ENCODE measurements at regions not wholly inside any gene's neighbourhood (a gene's known extent, or its start where the extent isn't known, plus 50 kb on each side); places are given as distances from the start of the nearest gene placed in this dataset.

DNA sequence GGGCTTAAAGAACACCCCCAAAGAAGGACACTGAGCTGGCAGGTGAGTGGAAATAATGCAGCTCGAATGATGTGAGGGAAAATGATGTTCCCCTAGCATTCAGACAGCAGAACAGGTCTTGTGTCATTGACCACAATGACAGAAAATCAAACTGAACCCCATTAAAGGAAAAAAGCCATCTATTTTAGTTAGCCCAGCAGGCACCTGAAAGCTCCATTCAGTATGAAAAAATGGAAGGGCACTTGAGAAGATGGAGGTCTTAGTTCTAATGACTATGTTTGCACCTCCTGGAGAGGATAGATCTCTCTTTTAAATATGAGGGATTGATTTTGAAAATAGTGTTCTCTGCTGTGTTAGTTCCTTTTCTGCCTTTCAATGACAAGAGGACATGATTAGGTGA lies 323.1 kb downstream of the NKX6-1 start:
- dilution Hi-C loops (cut with MboI; ENCODE audit: extremely low pct_ligation_motif_present, low sequenced_read_pairs) = no loop called here

More for the DNA sequence above, 323.1 kb downstream of the NKX6-1 start:
- no peaks in the 10 kb centered on the region for H3K9me3 ChIP-seq (replicated peaks; ENCODE audit: control insufficient read depth, insufficient read depth, low read length)
- ChIA-PET POLR2A (no interaction called here), CTCF (no interaction called here)
- no peak overlapping the region for H2AFZ ChIP-seq (ENCODE audit: low read depth, low read length)
- H3K4me2 ChIP-seq (ENCODE audit: insufficient read depth, low read length) = no peak overlapping the region
- FAIRE-seq = no peak
- no peaks in the 10 kb centered on the region for H3K27me3 ChIP-seq (ENCODE audit: control insufficient read depth in 2 of 2, insufficient read depth in 2 of 2, low read length in 2 of 2)
- H3K4me3 ChIP-seq (replicated peaks in 1 of 3; ENCODE audit: insufficient read depth in 1 of 3, low read depth in 1 of 3, low read length in 3 of 3) = no peak overlapping the region
- H3K79me2 ChIP-seq (ENCODE audit: control insufficient read depth, insufficient read depth, low read length) = no peaks in the 10 kb centered on the region
- no peaks in the 10 kb centered on the region for H3K9me1 ChIP-seq (replicated peaks; ENCODE audit: control insufficient read depth, extremely low read depth, insufficient read depth, low read length)
- no peaks in the 10 kb centered on the region for H3K36me3 ChIP-seq (ENCODE audit: control insufficient read depth in 2 of 2, extremely low read depth in 1 of 2, insufficient read depth in 2 of 2, low read length in 2 of 2)
- no TSS peak for BruUV-seq (replicated peaks)
- no peak for DNase-seq (ENCODE audit: low read depth, low spot score)
- H4K20me1 ChIP-seq (replicated peaks; ENCODE audit: control insufficient read depth, extremely low read depth, insufficient read depth, low read length) = no peaks in the 10 kb centered on the region
- H3K27ac ChIP-seq (ENCODE audit: insufficient read depth, low read depth, low read length) = no peak overlapping the region
- no peaks in the 10 kb centered on the region for H3K4me1 ChIP-seq (ENCODE audit: control insufficient read depth, extremely low read depth, insufficient read depth, low read length)
- TF ChIP-seq MAX (IDR thresholded peaks at IDR 0.05; ENCODE audit: insufficient read depth, insufficient read length) (no peak), JUN (IDR thresholded peaks at IDR 0.05; ENCODE audit: borderline replicate concordance, insufficient read depth, insufficient read length, low read depth) (no peak), EZH2 (IDR thresholded peaks at IDR 0.05; ENCODE audit: borderline replicate concordance, low read depth, low read length, severe bottlenecking) (no peak), CTCF (IDR thresholded peaks at IDR 0.05; ENCODE audit: extremely low read depth in 1 of 2, insufficient read depth in 1 of 2, low read depth in 1 of 2, low read length in 2 of 2) (no peak), POLR2AphosphoS5 (IDR thresholded peaks at IDR 0.05; ENCODE audit: insufficient read depth, low read depth, low read length) (no peak), FOS (IDR thresholded peaks at IDR 0.05; ENCODE audit: borderline replicate concordance, insufficient read depth, low read length) (no peak)
- no peak overlapping the region for H3K9ac ChIP-seq (replicated peaks; ENCODE audit: extremely low read depth, insufficient read depth, low read length)
- intact Hi-C loops (cut with micrococcal nuclease) = no loop called here
